Endothelial cell of umbilical vein (primary cell): ENCODE measurements at regions not wholly inside any gene's neighbourhood (a gene's known extent, or its start where the extent isn't known, plus 50 kb on each side); places are given as distances from the start of the nearest gene placed in this dataset.

Experiments
- EZH2 ChIP-seq: IDR thresholded peaks from 2 replicates; pipeline ENCODE4 v1.6.1; 2012; ENCODE audit warnings: borderline replicate concordance, low read depth, mild to moderate bottlenecking, moderate library complexity, low read length, inconsistent platforms; ENCODE audit not compliant: severe bottlenecking
- POLR2A ChIP-seq: IDR thresholded peaks from 2 replicates; pipeline ENCODE4 v1.6.1; 2012; ENCODE audit warnings: low read depth, mild to moderate bottlenecking, control low read depth, low read length
- POLR2AphosphoS5 ChIP-seq: IDR thresholded peaks from 2 replicates; pipeline ENCODE4 v1.6.1; 2012; ENCODE audit warnings: low read depth, mild to moderate bottlenecking, control low read depth, low read length, moderate library complexity; ENCODE audit not compliant: insufficient read depth
- TF ChIP-seq, protein P1 (sequence below), 2 donors: IDR thresholded peaks; 1 replicate in 1 of 2; 2 replicates in 1 of 2; pipeline ENCODE4 v1.5.1; 2011; ENCODE audit warnings: low read length in 2 of 2, mild to moderate bottlenecking in 2 of 2, moderate library complexity in 2 of 2, control low read depth in 1 of 2, inconsistent platforms in 1 of 2, low read depth in 1 of 2; ENCODE audit not compliant: insufficient read depth in 1 of 2; ENCODE audit errors: extremely low read depth in 1 of 2
- TF ChIP-seq, protein P2 (sequence below): IDR thresholded peaks from 2 replicates; pipeline ENCODE4 v1.6.1; 2011; ENCODE audit not compliant: insufficient read depth, insufficient read length

DNA sequence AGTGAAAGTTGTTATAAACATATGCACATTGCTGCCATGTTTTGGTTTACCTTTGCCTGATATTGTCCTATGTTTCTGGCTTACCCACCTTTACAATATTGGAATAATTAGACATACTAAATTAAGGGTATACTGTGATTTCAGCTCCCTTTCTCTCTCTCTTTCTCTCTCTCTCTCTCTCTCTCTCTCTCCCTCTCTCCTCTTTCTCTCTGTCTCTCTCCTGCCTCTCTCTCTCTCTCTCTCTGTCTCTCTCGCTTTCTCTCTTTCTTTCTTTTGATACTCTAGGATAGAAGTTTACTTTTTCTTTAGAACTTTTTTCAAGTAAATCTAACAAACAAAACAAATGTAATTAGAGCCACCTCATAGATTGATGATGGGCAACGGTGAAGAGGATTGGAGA is 239.6 kb downstream of the TMEM161B start:
- TF ChIP-seq, protein P1, sequence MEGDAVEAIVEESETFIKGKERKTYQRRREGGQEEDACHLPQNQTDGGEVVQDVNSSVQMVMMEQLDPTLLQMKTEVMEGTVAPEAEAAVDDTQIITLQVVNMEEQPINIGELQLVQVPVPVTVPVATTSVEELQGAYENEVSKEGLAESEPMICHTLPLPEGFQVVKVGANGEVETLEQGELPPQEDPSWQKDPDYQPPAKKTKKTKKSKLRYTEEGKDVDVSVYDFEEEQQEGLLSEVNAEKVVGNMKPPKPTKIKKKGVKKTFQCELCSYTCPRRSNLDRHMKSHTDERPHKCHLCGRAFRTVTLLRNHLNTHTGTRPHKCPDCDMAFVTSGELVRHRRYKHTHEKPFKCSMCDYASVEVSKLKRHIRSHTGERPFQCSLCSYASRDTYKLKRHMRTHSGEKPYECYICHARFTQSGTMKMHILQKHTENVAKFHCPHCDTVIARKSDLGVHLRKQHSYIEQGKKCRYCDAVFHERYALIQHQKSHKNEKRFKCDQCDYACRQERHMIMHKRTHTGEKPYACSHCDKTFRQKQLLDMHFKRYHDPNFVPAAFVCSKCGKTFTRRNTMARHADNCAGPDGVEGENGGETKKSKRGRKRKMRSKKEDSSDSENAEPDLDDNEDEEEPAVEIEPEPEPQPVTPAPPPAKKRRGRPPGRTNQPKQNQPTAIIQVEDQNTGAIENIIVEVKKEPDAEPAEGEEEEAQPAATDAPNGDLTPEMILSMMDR (IDR thresholded peaks at IDR 0.05; ENCODE audit: extremely low read depth in 1 of 2, insufficient read depth in 1 of 2, low read depth in 1 of 2, low read length in 2 of 2), result no peak
- TF ChIP-seq, protein P2, sequence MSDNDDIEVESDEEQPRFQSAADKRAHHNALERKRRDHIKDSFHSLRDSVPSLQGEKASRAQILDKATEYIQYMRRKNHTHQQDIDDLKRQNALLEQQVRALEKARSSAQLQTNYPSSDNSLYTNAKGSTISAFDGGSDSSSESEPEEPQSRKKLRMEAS, result no peak
- TF ChIP-seq POLR2AphosphoS5 (no peak), POLR2A (no peak), EZH2 (no peak)
